ENCODE measurements at regions not wholly inside any gene's neighbourhood (a gene's known extent, or its start where the extent isn't known, plus 50 kb on each side); places are given as distances from the start of the nearest gene placed in this dataset.

GRCh38 chr13:44014501-44014900 lies 134.8 kb downstream of the LACC1 start:
- DNase-seq: no peak
- Histone ChIP-seq H3K9me3 (ENCODE audit: severe bottlenecking) (no peaks in the 10 kb centered on the region), H3K36me3 (no peaks in the 10 kb centered on the region), H3K27ac (no peak overlapping the region), H3K4me3 (ENCODE audit: low read depth, low read length) (no peak overlapping the region), H3K27me3 (ENCODE audit: insufficient read depth, low read depth, severe bottlenecking) (no peaks in the 10 kb centered on the region)
- TF ChIP-seq, protein P1, sequence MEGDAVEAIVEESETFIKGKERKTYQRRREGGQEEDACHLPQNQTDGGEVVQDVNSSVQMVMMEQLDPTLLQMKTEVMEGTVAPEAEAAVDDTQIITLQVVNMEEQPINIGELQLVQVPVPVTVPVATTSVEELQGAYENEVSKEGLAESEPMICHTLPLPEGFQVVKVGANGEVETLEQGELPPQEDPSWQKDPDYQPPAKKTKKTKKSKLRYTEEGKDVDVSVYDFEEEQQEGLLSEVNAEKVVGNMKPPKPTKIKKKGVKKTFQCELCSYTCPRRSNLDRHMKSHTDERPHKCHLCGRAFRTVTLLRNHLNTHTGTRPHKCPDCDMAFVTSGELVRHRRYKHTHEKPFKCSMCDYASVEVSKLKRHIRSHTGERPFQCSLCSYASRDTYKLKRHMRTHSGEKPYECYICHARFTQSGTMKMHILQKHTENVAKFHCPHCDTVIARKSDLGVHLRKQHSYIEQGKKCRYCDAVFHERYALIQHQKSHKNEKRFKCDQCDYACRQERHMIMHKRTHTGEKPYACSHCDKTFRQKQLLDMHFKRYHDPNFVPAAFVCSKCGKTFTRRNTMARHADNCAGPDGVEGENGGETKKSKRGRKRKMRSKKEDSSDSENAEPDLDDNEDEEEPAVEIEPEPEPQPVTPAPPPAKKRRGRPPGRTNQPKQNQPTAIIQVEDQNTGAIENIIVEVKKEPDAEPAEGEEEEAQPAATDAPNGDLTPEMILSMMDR (IDR thresholded peaks at IDR 0.05; ENCODE audit: low read depth, low read length): no peak

GRCh38 chr13:44015118-44015517 lies 135.4 kb downstream of the LACC1 start:
- DNase-seq: no peak
- H3K27ac ChIP-seq: no peak overlapping the region
- no peaks in the 10 kb centered on the region for H3K9me3 ChIP-seq (ENCODE audit: severe bottlenecking)
- H3K4me3 ChIP-seq (ENCODE audit: low read depth, low read length): no peak overlapping the region
- no peaks in the 10 kb centered on the region for H3K36me3 ChIP-seq
- TF ChIP-seq, protein P1 (IDR thresholded peaks at IDR 0.05; ENCODE audit: low read depth, low read length): no peak
- H3K27me3 ChIP-seq (ENCODE audit: insufficient read depth, low read depth, severe bottlenecking): no peaks in the 10 kb centered on the region

DNA sequence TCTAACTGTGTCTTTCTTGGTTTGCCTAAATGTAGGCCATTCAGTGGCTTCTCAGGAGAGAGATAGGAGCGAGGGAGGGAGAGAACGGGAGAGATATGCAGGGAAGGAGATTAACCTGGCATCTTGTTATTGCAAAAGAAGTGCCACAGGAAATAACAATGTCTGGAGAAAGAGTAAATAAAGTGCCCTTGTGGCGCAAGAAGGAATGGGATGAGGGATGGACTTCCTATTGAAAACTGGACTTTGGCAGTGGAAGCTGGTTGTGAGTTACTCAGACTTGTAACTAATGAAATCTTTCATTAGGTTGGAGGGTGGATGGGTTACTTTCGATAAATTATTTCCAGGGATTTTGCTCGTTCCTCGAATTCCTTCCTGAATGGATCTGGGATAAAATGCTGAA lies 136.1 kb downstream of the LACC1 start:
- no peak for DNase-seq
- TF ChIP-seq, protein P1 (IDR thresholded peaks at IDR 0.05; ENCODE audit: low read depth, low read length): no peak

DNA sequence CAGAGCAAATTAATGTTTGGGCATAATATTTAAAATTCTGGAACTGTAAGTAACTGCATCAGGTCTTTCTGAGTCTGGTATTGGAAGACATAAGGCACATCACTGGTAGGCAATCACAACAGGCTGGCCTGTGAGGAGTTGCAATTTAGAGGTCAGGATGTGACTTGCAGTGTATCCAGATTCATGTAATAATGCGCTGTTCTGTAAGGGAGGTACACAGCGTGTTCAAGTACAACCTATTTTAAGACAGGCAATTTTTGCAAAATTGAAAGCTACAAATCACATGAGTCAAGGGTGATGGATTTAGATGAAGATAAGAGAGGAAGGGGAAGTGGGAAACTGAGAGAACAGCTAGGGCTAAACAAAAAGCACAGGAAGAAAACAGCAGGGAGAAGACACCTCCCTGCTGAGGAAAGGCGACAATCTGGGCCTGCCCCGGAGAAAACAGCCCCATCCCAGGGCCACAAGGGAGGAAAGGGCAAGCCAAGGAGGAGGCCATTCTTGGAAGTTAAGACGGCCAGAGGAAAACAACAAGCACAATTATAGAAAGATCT lies 138.1 kb downstream of the LACC1 start:
- Histone ChIP-seq H3K4me3 (ENCODE audit: low read depth, low read length) (no peak overlapping the region), H3K27me3 (ENCODE audit: insufficient read depth, low read depth, severe bottlenecking) (no peaks in the 10 kb centered on the region), H3K27ac (no peak overlapping the region), H3K9me3 (ENCODE audit: severe bottlenecking) (no peaks in the 10 kb centered on the region), H3K36me3 (no peaks in the 10 kb centered on the region)
- DNase-seq: no peak
- TF ChIP-seq, protein P1 (IDR thresholded peaks at IDR 0.05; ENCODE audit: low read depth, low read length): no peak

More for the DNA sequence above, 136.1 kb downstream of the LACC1 start:
- Histone ChIP-seq H3K36me3 (no peaks in the 10 kb centered on the region), H3K27ac (no peak overlapping the region), H3K27me3 (ENCODE audit: insufficient read depth, low read depth, severe bottlenecking) (no peaks in the 10 kb centered on the region), H3K4me3 (ENCODE audit: low read depth, low read length) (no peak overlapping the region), H3K9me3 (ENCODE audit: severe bottlenecking) (no peaks in the 10 kb centered on the region)

DNA sequence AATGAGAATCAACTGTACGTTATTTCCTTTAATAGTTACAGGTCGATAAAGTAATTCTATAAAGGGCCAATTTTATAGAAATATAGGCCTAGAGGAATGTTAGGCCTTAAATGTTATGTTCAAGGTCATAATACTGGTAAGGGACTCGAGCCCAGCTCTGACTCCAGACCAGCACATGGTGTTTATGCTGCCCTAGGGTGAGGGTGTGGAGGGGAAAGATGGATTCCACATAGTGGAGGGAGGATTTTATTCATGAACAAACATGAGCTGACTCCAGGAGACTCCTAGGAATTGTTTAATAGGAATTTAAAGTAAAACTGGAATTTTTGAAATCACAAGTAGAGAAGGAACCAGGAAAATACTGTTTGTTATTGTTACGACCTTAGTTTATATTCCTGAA lies 139.9 kb downstream of the LACC1 start:
- Histone ChIP-seq H3K27me3 (ENCODE audit: insufficient read depth, low read depth, severe bottlenecking) (no peaks in the 10 kb centered on the region), H3K27ac (no peak overlapping the region), H3K9me3 (ENCODE audit: severe bottlenecking) (no peaks in the 10 kb centered on the region), H3K4me3 (ENCODE audit: low read depth, low read length) (no peak overlapping the region), H3K36me3 (no peaks in the 10 kb centered on the region)
- TF ChIP-seq, protein P1 (IDR thresholded peaks at IDR 0.05; ENCODE audit: low read depth, low read length): no peak
- DNase-seq: no peak

- no peak for DNase-seq
- Histone ChIP-seq H3K27me3 (ENCODE audit: insufficient read depth, low read depth, severe bottlenecking) (no peaks in the 10 kb centered on the region), H3K9me3 (ENCODE audit: severe bottlenecking) (no peaks in the 10 kb centered on the region), H3K36me3 (no peaks in the 10 kb centered on the region), H3K27ac (no peak overlapping the region), H3K4me3 (ENCODE audit: low read depth, low read length) (no peak overlapping the region)
- TF ChIP-seq, protein P1 (IDR thresholded peaks at IDR 0.05; ENCODE audit: low read depth, low read length): no peak
These were observed 141.7 kb downstream of the LACC1 start for GRCh38 chr13:44021422-44021821.

Data from WERI-Rb-1 (cell line).